GM03348 (cell line): ENCODE measurements at regions not wholly inside any gene's neighbourhood (a gene's known extent, or its start where the extent isn't known, plus 50 kb on each side); places are given as distances from the start of the nearest gene placed in this dataset.
"Not testable (repeated sequence)": the region's sequence is repeated elsewhere in the genome, so short reads cannot be mapped to it uniquely, and the experiment has no call there.

Experiments
- DNase-seq: peaks from one replicate; pipeline ENCODE4 v3.0.0; 2012; ENCODE audit warnings: low spot score

- DNase-seq, result no peak
Measured at GRCh38 chr6:9186148-9186547, 750.8 kb upstream of the SLC35B3 start.

- DNase-seq, result no peak
Measured at GRCh38 chr6:9178071-9178470, 742.7 kb upstream of the SLC35B3 start.

- DNase-seq, result no peak
Measured at GRCh38 chr6:9173229-9173628, 737.9 kb upstream of the SLC35B3 start.

- no peak for DNase-seq
Measured at GRCh38 chr6:9172096-9172495, 736.8 kb upstream of the SLC35B3 start.

- DNase-seq, result no peak
Measured at GRCh38 chr6:9168669-9169068, 733.3 kb upstream of the SLC35B3 start.

GRCh38 chr6:9161731-9162130 lies 726.4 kb upstream of the SLC35B3 start:
- no peak for DNase-seq

GRCh38 chr6:9159051-9159450 lies 723.7 kb upstream of the SLC35B3 start:
- DNase-seq, result no peak

- no peak for DNase-seq
Measured at GRCh38 chr6:9155836-9156235, 720.5 kb upstream of the SLC35B3 start.

- no peak for DNase-seq
Measured at GRCh38 chr6:9143140-9143539, 707.8 kb upstream of the SLC35B3 start.

GRCh38 chr6:9140951-9141460 lies 705.7 kb upstream of the SLC35B3 start:
- DNase-seq, result peak; percentile 12

GRCh38 chr6:9140172-9140571 lies 704.8 kb upstream of the SLC35B3 start:
- DNase-seq, result no peak

GRCh38 chr6:9139746-9140145 lies 704.4 kb upstream of the SLC35B3 start:
- peak; percentile 44 for DNase-seq

- DNase-seq, result peak; percentile 36
Measured at GRCh38 chr6:9138936-9139335, 703.6 kb upstream of the SLC35B3 start.

GRCh38 chr6:9136141-9136822 lies 700.9 kb upstream of the SLC35B3 start:
- DNase-seq, result no peak

GRCh38 chr6:9131616-9132015 lies 696.3 kb upstream of the SLC35B3 start:
- DNase-seq, result no peak

- DNase-seq, result no peak
Measured at GRCh38 chr6:9131201-9131600, 695.9 kb upstream of the SLC35B3 start.

GRCh38 chr6:9128970-9129369 lies 693.6 kb upstream of the SLC35B3 start:
- DNase-seq, result no peak

GRCh38 chr6:9126878-9127560 lies 691.7 kb upstream of the SLC35B3 start:
- DNase-seq, result no peak

- DNase-seq, result not testable (repeated sequence)
Measured at GRCh38 chr6:9126034-9126433, 690.7 kb upstream of the SLC35B3 start.

- peak; percentile 70 for DNase-seq
Measured at GRCh38 chr6:9121549-9121948, 686.2 kb upstream of the SLC35B3 start.

GRCh38 chr6:9116026-9116425 lies 680.7 kb upstream of the SLC35B3 start:
- peak; percentile 34 for DNase-seq

GRCh38 chr6:9112544-9112943 lies 677.2 kb upstream of the SLC35B3 start:
- DNase-seq, result no peak

GRCh38 chr6:9103876-9104521 lies 668.7 kb upstream of the SLC35B3 start:
- DNase-seq, result no peak
